ENCODE measurements at regions not wholly inside any gene's neighbourhood (a gene's known extent, or its start where the extent isn't known, plus 50 kb on each side); places are given as distances from the start of the nearest gene placed in this dataset.

DNA sequence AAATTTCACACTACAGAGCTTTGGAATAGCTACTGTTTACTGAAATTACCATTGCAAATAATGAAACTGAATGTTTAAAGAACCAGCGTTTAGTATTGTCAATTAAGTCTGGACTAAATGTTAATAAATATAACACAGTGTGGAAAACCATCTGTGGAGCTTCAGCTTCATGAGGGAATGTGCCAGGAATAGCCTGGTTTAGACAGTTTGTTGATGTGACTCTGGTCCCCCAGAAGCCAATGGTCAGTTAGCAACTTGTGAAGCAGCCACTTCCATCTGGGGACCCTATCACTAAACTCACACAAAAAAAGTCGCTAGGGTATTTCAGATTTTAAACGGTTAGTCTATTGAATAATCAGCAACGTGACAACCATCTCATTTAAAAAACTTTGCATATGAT, 207.8 kb downstream of the RAMP3 start:
- intact Hi-C loops (cut with micrococcal nuclease) = no loop called here
- Histone ChIP-seq H3K4me1 (no peaks in the 10 kb centered on the region), H3K27ac (replicated peaks) (no peak overlapping the region), H3K27me3 (ENCODE audit: low read depth) (no peaks in the 10 kb centered on the region), H3K9me3 (replicated peaks) (peaks cover 12% of the 10 kb centered on the region), H3K4me3 (no peak overlapping the region), H3K36me3 (no peaks in the 10 kb centered on the region)
- no peak for DNase-seq
- TF ChIP-seq, protein P1, sequence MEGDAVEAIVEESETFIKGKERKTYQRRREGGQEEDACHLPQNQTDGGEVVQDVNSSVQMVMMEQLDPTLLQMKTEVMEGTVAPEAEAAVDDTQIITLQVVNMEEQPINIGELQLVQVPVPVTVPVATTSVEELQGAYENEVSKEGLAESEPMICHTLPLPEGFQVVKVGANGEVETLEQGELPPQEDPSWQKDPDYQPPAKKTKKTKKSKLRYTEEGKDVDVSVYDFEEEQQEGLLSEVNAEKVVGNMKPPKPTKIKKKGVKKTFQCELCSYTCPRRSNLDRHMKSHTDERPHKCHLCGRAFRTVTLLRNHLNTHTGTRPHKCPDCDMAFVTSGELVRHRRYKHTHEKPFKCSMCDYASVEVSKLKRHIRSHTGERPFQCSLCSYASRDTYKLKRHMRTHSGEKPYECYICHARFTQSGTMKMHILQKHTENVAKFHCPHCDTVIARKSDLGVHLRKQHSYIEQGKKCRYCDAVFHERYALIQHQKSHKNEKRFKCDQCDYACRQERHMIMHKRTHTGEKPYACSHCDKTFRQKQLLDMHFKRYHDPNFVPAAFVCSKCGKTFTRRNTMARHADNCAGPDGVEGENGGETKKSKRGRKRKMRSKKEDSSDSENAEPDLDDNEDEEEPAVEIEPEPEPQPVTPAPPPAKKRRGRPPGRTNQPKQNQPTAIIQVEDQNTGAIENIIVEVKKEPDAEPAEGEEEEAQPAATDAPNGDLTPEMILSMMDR (IDR thresholded peaks at IDR 0.05; ENCODE audit: borderline replicate concordance) = no peak

DNA sequence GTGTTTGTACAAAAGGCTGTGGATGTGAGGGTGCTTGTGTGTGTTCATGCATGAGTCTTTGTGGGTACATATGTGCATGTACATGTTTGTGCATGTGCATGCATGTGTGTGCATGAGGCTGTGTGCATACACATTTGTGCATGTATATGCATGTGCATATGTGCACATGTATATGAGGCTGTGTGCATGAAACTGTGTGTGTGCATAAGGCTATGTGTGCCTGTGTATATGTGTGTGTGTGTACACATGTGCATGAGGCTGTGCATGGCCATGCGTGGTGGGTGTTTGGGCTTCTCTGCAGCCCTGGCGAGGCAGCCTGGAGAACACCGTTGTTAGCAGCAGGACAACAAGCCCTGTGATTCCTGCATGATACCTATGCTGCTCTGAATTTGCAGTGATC, 207.7 kb upstream of the ADCY1 start:
- TF ChIP-seq, protein P1 (IDR thresholded peaks at IDR 0.05; ENCODE audit: borderline replicate concordance) = no peak
- intact Hi-C loops (cut with micrococcal nuclease) = no loop called here
- Histone ChIP-seq H3K9me3 (replicated peaks) (peaks cover 12% of the 10 kb centered on the region), H3K36me3 (no peaks in the 10 kb centered on the region), H3K27ac (replicated peaks) (no peak overlapping the region), H3K27me3 (ENCODE audit: low read depth) (no peaks in the 10 kb centered on the region), H3K4me3 (no peak overlapping the region), H3K4me1 (no peaks in the 10 kb centered on the region)
- DNase-seq = no peak

DNA sequence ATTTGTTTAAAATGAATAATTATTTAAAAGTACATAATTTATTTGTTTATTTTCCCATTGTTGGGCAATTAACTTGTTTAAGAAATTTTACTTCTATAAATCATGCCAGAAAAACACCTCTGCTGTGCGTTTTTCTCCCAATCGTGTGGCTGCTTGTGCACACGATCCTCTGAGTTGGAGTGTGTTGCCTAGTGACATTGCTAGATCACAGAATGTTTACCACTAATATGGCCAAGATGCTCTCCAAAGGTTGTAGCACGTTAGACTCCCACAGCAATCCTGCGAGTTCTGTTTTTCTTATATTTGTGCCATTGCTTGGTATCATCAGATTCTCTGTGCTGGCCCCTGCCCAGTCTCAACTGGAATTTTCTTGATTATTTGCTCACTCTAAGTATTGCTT, 207.1 kb upstream of the ADCY1 start:
- H3K4me3 ChIP-seq = no peak overlapping the region
- intact Hi-C loops (cut with micrococcal nuclease) = no loop called here

DNA sequence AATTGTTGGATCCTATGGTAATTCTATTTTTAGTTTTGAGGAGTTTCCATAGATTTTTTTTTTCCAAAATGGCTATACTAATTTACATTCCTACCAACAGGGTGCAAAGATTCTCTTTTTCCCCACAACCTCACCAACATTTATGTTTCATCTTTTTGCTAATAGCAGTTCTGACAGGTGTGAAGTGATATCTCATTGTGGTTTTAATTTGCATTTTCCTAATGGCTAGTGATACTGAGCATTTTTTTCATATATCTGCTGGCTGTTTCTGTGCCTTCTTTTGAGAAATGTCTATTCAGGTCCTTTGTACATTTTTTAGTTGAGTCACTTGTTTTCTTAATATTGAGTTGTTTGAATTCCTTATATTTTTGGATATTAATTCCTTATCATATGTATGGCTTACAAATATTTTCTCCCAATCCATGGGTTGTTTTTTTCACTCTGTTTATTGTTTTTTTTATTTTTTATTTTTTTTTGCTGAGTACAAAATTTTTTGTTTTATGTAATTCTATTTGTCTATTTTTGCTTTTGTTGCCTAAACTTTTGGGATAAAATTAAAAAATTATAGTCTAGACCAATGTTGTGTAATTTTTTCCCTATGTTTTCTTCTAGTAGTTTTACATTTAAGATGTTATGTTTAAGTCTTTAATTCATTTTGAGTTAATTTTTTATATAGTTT, 205.9 kb upstream of the ADCY1 start:
- DNase-seq = no peak
- no peaks in the 10 kb centered on the region for H3K27me3 ChIP-seq (ENCODE audit: low read depth)
- TF ChIP-seq, protein P1 (IDR thresholded peaks at IDR 0.05; ENCODE audit: borderline replicate concordance) = no peak
- intact Hi-C loops (cut with micrococcal nuclease) = no loop called here
- peaks cover 12% of the 10 kb centered on the region for H3K9me3 ChIP-seq (replicated peaks)
- H3K4me3 ChIP-seq = no peak overlapping the region
- H3K36me3 ChIP-seq = no peaks in the 10 kb centered on the region
- no peak overlapping the region for H3K27ac ChIP-seq (replicated peaks)
- H3K4me1 ChIP-seq = no peaks in the 10 kb centered on the region

More for the DNA sequence above, 207.1 kb upstream of the ADCY1 start:
- H3K9me3 ChIP-seq (replicated peaks) = peaks cover 12% of the 10 kb centered on the region
- TF ChIP-seq, protein P1 (IDR thresholded peaks at IDR 0.05; ENCODE audit: borderline replicate concordance) = no peak
- H3K36me3 ChIP-seq = no peaks in the 10 kb centered on the region
- no peak overlapping the region for H3K27ac ChIP-seq (replicated peaks)
- DNase-seq = no peak
- H3K4me1 ChIP-seq = no peaks in the 10 kb centered on the region
- no peaks in the 10 kb centered on the region for H3K27me3 ChIP-seq (ENCODE audit: low read depth)

DNA sequence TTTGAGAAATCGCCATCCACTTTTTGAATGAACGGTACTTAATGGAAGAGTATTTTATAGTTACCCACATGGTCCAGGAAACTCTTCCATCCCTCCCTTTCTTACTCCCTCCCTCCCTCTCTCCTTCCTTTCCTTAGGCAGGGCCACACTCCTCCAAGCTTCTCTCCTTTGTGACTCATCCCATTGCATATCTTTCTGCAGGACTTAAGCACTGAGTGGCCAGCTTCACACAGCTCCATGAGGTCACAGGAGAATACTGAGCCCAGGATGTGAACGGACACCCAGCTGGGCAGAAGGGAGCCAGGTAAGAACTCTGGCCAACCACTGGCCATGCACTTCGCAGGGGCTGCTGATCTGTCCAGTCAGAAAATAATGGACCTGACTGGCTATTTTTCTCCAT, 189.7 kb upstream of the ADCY1 start:
- H3K9me3 ChIP-seq (replicated peaks) = no peaks in the 10 kb centered on the region
- no peak overlapping the region for H3K27ac ChIP-seq (replicated peaks)
- intact Hi-C loops (cut with micrococcal nuclease) = no loop called here
- no peaks in the 10 kb centered on the region for H3K4me1 ChIP-seq
- DNase-seq = no peak
- H3K27me3 ChIP-seq (ENCODE audit: low read depth) = peaks cover 6% of the 10 kb centered on the region
- TF ChIP-seq, protein P1 (IDR thresholded peaks at IDR 0.05; ENCODE audit: borderline replicate concordance) = no peak
- no peaks in the 10 kb centered on the region for H3K36me3 ChIP-seq
- H3K4me3 ChIP-seq = no peak overlapping the region

Measured in left ventricle myocardium inferior (tissue), 1 donor.